IMR-90 (cell line): ENCODE measurements at regions not wholly inside any gene's neighbourhood (a gene's known extent, or its start where the extent isn't known, plus 50 kb on each side); places are given as distances from the start of the nearest gene placed in this dataset.

Experiments used
- ATAC-seq: fragments of 200-7000 bp; cut with Tn5 transposase; 2 replicates; pipeline ENCODE4 v1.9.1; 2020; ENCODE audit warnings: low read depth, mild to moderate bottlenecking, moderate library complexity
- BruUV-seq: library from RNA; stranded (reverse); fragments of 400-500 nt; replicated peaks from 2 replicates; lab custom pipeline; 2021; lab: Mats Ljungman, UMichigan
- CTCF ChIA-PET: fragments of 300-600 bp; formaldehyde crosslinking; extraction: SDS; loops from one replicate; lab custom pipeline; 2021; ENCODE audit warnings: antibody characterized with exemption; lab: Yijun Ruan, JAX
- POLR2A ChIA-PET: fragments of 300-600 bp; sonication (Branson Sonifier 250); formaldehyde crosslinking; loops from one replicate; lab custom pipeline; 2022; ENCODE audit warnings: antibody characterized with exemption; ENCODE audit not compliant: unreplicated experiment; lab: Charles Lee
- DNase-seq: peaks from one replicate; pipeline ENCODE4 v3.0.0; 2013
- H2AFZ ChIP-seq: replicated peaks from 2 replicates; pipeline ENCODE3; 2013; ENCODE audit warnings: low read length, mild to moderate bottlenecking; ENCODE audit not compliant: poor library complexity
- H2AK5ac ChIP-seq: 2 replicates; pipeline ENCODE4 v1.6.1; 2013; ENCODE audit warnings: low read depth, low read length, inconsistent platforms
- H2AK9ac ChIP-seq: replicated peaks from 2 replicates; pipeline ENCODE3; 2013; ENCODE audit warnings: mild to moderate bottlenecking, low read depth, low read length, moderate library complexity; ENCODE audit not compliant: poor library complexity
- H2BK120ac ChIP-seq: 2 replicates; pipeline ENCODE4 v1.6.1; 2013; ENCODE audit warnings: low read depth, low read length, inconsistent platforms
- H2BK15ac ChIP-seq: 3 replicates; pipeline ENCODE4 v1.6.1; 2013; ENCODE audit warnings: low read depth, low read length, inconsistent platforms
- H2BK20ac ChIP-seq: 2 replicates; pipeline ENCODE4 v1.6.1; 2013; ENCODE audit warnings: low read depth, mild to moderate bottlenecking, inconsistent platforms, low read length, moderate library complexity
- H2BK5ac ChIP-seq: 2 replicates; pipeline ENCODE4 v1.6.1; 2013; ENCODE audit warnings: mild to moderate bottlenecking, low read depth, low read length, inconsistent platforms; ENCODE audit not compliant: poor library complexity, severe bottlenecking
- H3K14ac ChIP-seq: replicated peaks from 2 replicates; pipeline ENCODE4 v1.6.1; 2013; ENCODE audit warnings: low read depth, low read length, inconsistent platforms
- H3K18ac ChIP-seq: 2 replicates; pipeline ENCODE4 v1.6.1; 2013; ENCODE audit warnings: low read depth, low read length, control low read depth
- H3K23ac ChIP-seq: 2 replicates; pipeline ENCODE4 v1.6.1; 2013; ENCODE audit warnings: low read depth, low read length, inconsistent platforms
- H3K27ac ChIP-seq: 2 replicates; pipeline ENCODE4 v1.5.1; 2013; ENCODE audit warnings: mild to moderate bottlenecking, control low read depth, low read length; ENCODE audit not compliant: insufficient read depth
- H3K27me3 ChIP-seq: 2 replicates; pipeline ENCODE4 v1.6.1; 2013; ENCODE audit warnings: low read length; ENCODE audit not compliant: control insufficient read depth, insufficient read depth
- H3K36me3 ChIP-seq: 2 replicates; pipeline ENCODE4 v1.6.1; 2013; ENCODE audit warnings: low read length, mixed read lengths; ENCODE audit not compliant: control insufficient read depth, insufficient read depth
- H3K4ac ChIP-seq: 2 replicates; pipeline ENCODE4 v1.6.1; 2013; ENCODE audit warnings: low read depth, low read length, inconsistent platforms
- H3K4me1 ChIP-seq: 2 replicates; pipeline ENCODE4 v1.6.1; 2013; ENCODE audit warnings: low read length, mixed read lengths; ENCODE audit not compliant: control insufficient read depth, insufficient read depth
- H3K4me2 ChIP-seq: 2 replicates; pipeline ENCODE4 v1.6.1; 2013; ENCODE audit warnings: low read depth, mild to moderate bottlenecking, control low read depth, low read length, moderate library complexity
- H3K4me3 ChIP-seq: 2 replicates; pipeline ENCODE4 v1.5.1; 2013; ENCODE audit warnings: low read depth, mild to moderate bottlenecking, control low read depth, low read length, moderate library complexity; ENCODE audit not compliant: insufficient read depth
- H3K56ac ChIP-seq: 2 replicates; pipeline ENCODE4 v1.6.1; 2013; ENCODE audit warnings: low read length, inconsistent platforms; ENCODE audit not compliant: insufficient read depth; ENCODE audit errors: extremely low read depth
- H3K79me1 ChIP-seq, 2 experiments: 2 replicates each; pipeline ENCODE4 v1.6.1; 2013; ENCODE audit warnings: low read length in 2 of 2, inconsistent platforms in 1 of 2, low read depth in 1 of 2
- H3K9ac ChIP-seq: 2 replicates; pipeline ENCODE4 v1.6.1; 2013; ENCODE audit warnings: low read depth, low read length, control low read depth
- H3K9me1 ChIP-seq: 2 replicates; pipeline ENCODE4 v1.6.1; 2013; ENCODE audit warnings: low read length, inconsistent platforms; ENCODE audit not compliant: insufficient read depth
- H3K9me3 ChIP-seq: 2 replicates; pipeline ENCODE4 v1.6.1; 2013; ENCODE audit warnings: low read length; ENCODE audit not compliant: control insufficient read depth, insufficient read depth
- H4K20me1 ChIP-seq: 2 replicates; pipeline ENCODE4 v1.6.1; 2013; ENCODE audit warnings: low read length, inconsistent platforms; ENCODE audit not compliant: insufficient read depth
- H4K5ac ChIP-seq: 2 replicates; pipeline ENCODE4 v1.6.1; 2013; ENCODE audit warnings: mild to moderate bottlenecking, low read depth, low read length, control low read depth
- H4K8ac ChIP-seq, 2 experiments: 2 replicates each; pipeline ENCODE4 v1.6.1; 2013; ENCODE audit warnings: low read depth in 2 of 2, low read length in 2 of 2, control low read depth in 1 of 2, inconsistent platforms in 1 of 2
- H4K91ac ChIP-seq: 2 replicates; pipeline ENCODE4 v1.6.1; 2013; ENCODE audit warnings: low read depth, low read length, inconsistent platforms; ENCODE audit not compliant: insufficient read depth
- NFE2L2 ChIP-seq: fragments of 150-350 bp; IDR thresholded peaks from 2 replicates; pipeline ENCODE4 v1.6.1; 2016; ENCODE audit warnings: low read depth, mild to moderate bottlenecking, low read length
- RCOR1 ChIP-seq: IDR thresholded peaks from 2 replicates; pipeline ENCODE4 v1.6.1; 2012; ENCODE audit warnings: mild to moderate bottlenecking, low read length, improper control_type of control experiment; ENCODE audit not compliant: insufficient replicate concordance
- RFX5 ChIP-seq: IDR thresholded peaks from 2 replicates; pipeline ENCODE4 v1.8.0; 2012; ENCODE audit warnings: low read depth, mild to moderate bottlenecking, low read length, moderate library complexity
- WGBS, 2 experiments: methylation state at CpG; one replicate each; pipeline versions ENCODE4 v1.1.5 to v1.1.7; 2013; ENCODE audit warnings: missing lambda C conversion rate in 2 of 2; ENCODE audit not compliant: insufficient read length in 1 of 2; ENCODE audit errors: extremely low coverage in 2 of 2; 5-methylcytosine and 5-hydroxymethylcytosine counted together
- dilution Hi-C: fragments of 300-500 bp; cut with HindIII; formaldehyde crosslinking; loops from one replicate; pipeline ENCODE4 v1.14.3; 2018; ENCODE audit warnings: low sequenced_read_pairs; ENCODE audit not compliant: unreplicated experiment
- in situ Hi-C: fragments of 300-500 bp; cut with MboI; formaldehyde crosslinking; loops from 3 replicates; pipeline ENCODE4 v1.14.3; 2019; ENCODE audit warnings: low sequenced_read_pairs, inconsistent platforms, mixed read lengths
- intact Hi-C: fragments of 100-400 bp; cut with micrococcal nuclease; formaldehyde crosslinking; loops from 2 replicates; pipeline ENCODE4 v1.10.0; 2022

DNA sequence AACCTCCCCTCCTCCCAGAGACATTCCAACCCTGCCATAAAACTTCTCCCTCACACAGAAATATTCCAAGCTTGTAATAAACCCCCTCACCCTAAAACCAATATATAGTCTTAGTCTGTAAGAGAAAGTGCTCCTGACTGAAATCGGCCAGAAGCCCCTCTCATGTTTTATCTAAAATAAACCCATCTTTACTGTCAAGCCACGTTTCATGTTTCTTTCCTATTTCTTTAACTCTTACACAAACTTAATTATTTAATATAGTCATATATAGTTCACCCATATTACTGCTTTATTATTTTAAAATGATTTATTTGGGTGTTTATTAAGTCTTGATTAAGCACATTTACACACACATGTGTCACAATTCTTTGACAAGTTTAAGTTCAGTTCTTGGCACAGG is 191.3 kb upstream of the AADAT start:
- no peak overlapping the region for H3K4ac ChIP-seq
- H3K4me1 ChIP-seq = no peaks in the 10 kb centered on the region
- in situ Hi-C loops = no loop called here
- H3K18ac ChIP-seq = no peak overlapping the region
- no peaks in the 10 kb centered on the region for H3K36me3 ChIP-seq
- no peak overlapping the region for H2AK9ac ChIP-seq
- H4K91ac ChIP-seq = no peak overlapping the region
- H3K56ac ChIP-seq = no peak overlapping the region
- WGBS, 2 experiments = 100% methylated on average over 1 of the region's 2 CpGs; no CpG with 5 or more reads in 1 of the 2 experiments
- ATAC-seq = no peak
- no peak overlapping the region for H2AK5ac ChIP-seq
- no peaks in the 10 kb centered on the region for H3K79me1 ChIP-seq
- H3K27ac ChIP-seq = no peak overlapping the region
- H2BK5ac ChIP-seq = no peak overlapping the region
- H4K8ac ChIP-seq = no peak overlapping the region
- ChIA-PET POLR2A (no interaction called here), CTCF (no interaction called here)
- H3K9me1 ChIP-seq = no peaks in the 10 kb centered on the region
- DNase-seq = no peak
- no peak overlapping the region for H4K5ac ChIP-seq
- H3K27me3 ChIP-seq = no peaks in the 10 kb centered on the region
- H3K9ac ChIP-seq = no peak overlapping the region
- no peak overlapping the region for H3K23ac ChIP-seq
- no peak overlapping the region for H2AFZ ChIP-seq
- no peak overlapping the region for H2BK15ac ChIP-seq
- intact Hi-C loops = no loop called here
- no TSS peak for BruUV-seq
- no peak overlapping the region for H2BK120ac ChIP-seq
- H2BK20ac ChIP-seq = no peak overlapping the region
- dilution Hi-C loops = no loop called here
- H3K4me3 ChIP-seq = no peak overlapping the region
- H3K4me2 ChIP-seq = no peak overlapping the region
- H3K14ac ChIP-seq = no peak overlapping the region
- no peak for TF ChIP-seq RCOR1
- no peak for TF ChIP-seq NFE2L2
- no peak for TF ChIP-seq RFX5
- H4K20me1 ChIP-seq = no peaks in the 10 kb centered on the region
- peaks cover 10% of the 10 kb centered on the region for H3K9me3 ChIP-seq
